GM19467 (cell line): ENCODE measurements at regions not wholly inside any gene's neighbourhood (a gene's known extent, or its start where the extent isn't known, plus 50 kb on each side); places are given as distances from the start of the nearest gene placed in this dataset.
"Not testable (repeated sequence)": the region's sequence is repeated elsewhere in the genome, so short reads cannot be mapped to it uniquely, and the experiment has no call there.

Experiments used
- ATAC-seq: cut with Tn5 transposase; IDR thresholded peaks from one replicate; pipeline ENCODE4 v1.9.1; 2021; ENCODE audit warnings: mild to moderate bottlenecking, moderate library complexity; ENCODE audit not compliant: unreplicated experiment

DNA sequence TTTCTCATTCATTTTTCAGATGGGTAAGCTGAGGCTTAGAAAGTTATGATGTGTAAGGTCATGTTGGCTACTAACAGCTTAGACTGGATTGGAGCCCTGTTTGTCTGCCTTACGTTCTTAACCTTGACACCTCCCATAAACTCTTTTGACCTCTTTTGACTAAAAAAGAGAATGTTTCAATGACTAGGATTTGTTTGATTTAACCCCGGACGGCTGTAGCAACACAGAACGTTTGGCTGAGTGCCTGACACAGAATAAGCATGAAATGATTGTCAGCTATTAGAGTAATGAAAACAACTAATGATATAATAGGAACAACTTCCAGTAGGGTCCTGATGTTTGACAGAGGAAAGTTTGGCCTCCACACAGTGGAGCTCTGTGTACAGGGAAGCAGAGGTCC is 83.3 kb upstream of the PDZD8 start:
- no peak for ATAC-seq

GRCh38 chr10:117457932-117458331 is 82.7 kb upstream of the PDZD8 start:
- no peak for ATAC-seq

- ATAC-seq, result no peak
Measured at GRCh38 chr10:117457071-117457810, 82.0 kb upstream of the PDZD8 start.

DNA sequence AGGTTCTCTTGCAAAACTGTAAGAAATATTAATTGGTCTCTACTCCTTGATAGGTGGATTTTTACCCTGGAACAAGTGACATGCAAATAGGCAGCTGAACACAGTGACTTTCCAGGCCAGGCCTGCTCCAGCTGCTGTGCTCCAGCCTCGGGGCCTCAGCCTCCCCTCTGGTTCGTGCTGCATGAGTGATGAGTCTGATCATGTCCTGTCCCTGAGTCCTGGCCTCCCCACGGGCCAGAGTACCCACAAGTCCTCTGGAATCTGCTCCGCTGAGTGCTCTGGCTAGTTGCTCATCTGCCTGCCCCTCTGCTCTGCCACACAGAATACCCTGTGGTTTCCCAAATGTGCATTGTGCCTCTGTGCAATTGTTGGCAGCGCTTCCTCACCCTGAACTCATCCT is 80.1 kb upstream of the PDZD8 start:
- ATAC-seq, result no peak

GRCh38 chr10:117454502-117454901 is 79.3 kb upstream of the PDZD8 start:
- ATAC-seq, result no peak

- not testable (repeated sequence) for ATAC-seq
Measured at GRCh38 chr10:117453484-117453883, 78.2 kb upstream of the PDZD8 start.

- ATAC-seq, result no peak
Measured at GRCh38 chr10:117450940-117451339, 75.7 kb upstream of the PDZD8 start.

GRCh38 chr10:117449636-117450035 is 74.4 kb upstream of the PDZD8 start:
- ATAC-seq, result no peak

DNA sequence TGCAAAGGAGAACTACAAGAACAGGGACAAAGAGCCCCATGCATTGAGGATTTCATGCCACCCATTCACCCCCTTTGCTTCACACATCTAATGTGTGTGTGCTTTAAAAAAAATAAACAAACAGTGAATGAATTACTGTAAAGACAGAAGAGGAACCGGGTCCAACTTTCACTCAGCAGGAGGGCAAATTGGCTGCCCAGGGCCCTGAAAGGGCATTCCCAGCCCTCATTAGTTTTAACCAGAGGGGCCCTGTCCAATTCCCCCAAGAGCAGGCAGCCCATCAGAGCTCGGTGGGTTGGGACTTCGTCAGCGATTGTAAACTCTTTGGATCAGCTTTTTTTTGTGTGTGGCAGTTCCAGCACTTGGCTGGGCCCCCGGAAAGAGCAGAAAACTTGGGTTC is 73.6 kb upstream of the PDZD8 start:
- ATAC-seq, result no peak

- ATAC-seq, result no peak
Measured at GRCh38 chr10:117445992-117446391, 70.8 kb upstream of the PDZD8 start.

- no peak for ATAC-seq
Measured at GRCh38 chr10:117444497-117445040, 69.3 kb upstream of the PDZD8 start.

DNA sequence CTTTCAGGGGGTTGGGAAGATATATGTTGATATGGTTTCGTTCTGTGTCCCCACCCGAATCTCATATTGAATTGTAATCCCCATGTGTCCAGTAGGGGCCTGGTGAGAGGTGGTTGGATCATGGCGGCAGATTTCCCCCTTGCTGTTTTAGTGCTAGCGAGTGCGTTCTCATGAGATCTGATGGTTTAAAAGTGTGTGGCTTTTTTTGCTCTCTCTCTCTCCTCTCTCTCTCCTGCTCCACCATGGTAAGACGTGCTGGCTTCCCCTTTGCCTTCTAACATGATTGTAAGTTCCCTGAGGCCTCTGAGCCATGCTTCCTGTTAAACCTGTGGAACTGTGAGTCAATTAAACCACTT is 68.4 kb upstream of the PDZD8 start:
- no peak for ATAC-seq

DNA sequence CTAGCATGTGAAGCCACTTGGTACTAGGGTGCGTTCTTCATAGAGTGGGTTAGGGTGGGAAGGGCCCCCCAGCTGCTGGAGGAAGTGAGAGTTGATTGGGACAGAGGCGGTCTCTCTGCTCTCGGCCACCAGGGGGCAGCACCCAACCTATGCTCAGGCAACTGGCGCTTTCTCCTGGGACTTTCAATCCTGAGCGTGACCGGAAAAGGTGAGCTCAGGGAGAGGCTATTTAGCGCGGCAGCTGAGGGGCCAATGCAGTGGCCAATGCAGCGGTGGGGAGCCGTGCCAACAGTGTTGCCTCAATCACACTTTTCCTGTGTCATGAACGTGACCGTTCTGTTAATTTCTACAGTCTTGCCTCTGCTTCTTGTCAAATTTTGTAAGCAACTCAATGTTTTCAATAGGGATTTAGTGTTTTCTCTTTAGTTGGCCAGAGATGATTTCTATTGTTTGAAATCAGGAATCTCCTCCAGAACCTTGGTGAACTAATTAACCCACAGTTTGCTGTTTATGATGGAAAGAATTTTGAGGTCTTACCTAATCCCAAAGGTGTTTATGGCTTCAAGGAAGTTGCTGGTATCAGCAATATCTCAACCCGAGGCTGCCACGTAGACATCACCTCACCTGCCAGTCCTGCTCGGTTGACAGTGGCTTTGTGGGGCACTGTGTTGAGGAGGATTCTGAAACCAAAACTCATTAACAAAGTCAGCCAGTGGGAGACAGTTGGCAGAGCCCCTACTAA is 67.9 kb upstream of the PDZD8 start:
- ATAC-seq, result peak; percentile 67

DNA sequence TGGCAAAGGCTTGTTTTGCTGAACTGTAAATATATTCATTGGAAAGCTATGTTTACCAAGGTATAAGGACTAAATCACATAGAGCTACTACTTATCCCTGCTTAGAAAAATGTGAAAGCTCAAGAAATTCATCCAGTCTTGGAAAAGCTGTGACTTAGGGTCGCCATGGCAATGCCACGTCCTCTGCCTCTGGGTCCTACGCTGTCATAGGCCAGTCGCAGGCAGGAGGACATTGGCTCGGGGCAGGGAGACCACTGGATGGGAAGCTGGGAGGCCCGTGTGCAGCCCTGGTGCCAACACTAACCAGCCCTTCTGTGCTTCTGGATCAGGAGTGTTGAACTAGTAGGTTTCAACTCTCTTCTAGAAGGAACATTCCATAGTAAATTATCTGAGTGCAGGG is 67.3 kb upstream of the PDZD8 start:
- no peak for ATAC-seq

- ATAC-seq, result peak; percentile 75
Measured at GRCh38 chr10:117441812-117442443, 66.7 kb upstream of the PDZD8 start.

- ATAC-seq, result peak; percentile 11
Measured at GRCh38 chr10:117441361-117441760, 66.1 kb upstream of the PDZD8 start.

DNA sequence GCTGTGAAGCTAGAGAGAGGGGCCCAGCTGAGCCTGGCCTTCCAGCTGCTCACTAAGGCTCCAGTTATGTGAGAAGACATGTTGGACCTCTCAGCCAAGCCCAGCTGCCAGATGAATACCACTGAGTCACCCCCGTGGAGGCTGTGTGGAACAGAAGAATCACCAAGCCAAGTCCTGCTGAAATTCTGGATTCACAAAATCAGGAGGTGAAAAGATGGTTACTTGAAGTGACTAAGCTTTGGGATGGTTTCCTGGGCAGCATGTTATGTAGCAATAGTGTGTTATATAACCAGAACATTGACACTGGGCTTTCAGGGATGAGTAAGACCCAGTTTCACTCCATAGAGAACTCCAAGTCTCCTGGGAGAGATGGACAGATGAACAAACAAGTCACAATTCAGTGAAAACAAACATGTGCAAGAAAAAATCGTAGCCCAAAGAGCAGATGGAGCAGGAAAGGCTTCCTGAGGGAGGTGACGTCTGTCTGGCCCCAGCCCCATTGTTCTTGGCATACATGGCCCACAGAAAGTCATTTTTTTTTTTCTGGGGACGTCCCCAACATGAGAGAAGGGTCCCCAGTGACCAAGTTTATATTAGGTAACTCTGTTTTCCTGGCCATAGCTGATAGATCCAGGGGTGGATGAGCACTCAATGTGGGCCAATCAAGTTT is 64.1 kb upstream of the PDZD8 start:
- no peak for ATAC-seq

- no peak for ATAC-seq
Measured at GRCh38 chr10:117432866-117433265, 57.6 kb upstream of the PDZD8 start.

DNA sequence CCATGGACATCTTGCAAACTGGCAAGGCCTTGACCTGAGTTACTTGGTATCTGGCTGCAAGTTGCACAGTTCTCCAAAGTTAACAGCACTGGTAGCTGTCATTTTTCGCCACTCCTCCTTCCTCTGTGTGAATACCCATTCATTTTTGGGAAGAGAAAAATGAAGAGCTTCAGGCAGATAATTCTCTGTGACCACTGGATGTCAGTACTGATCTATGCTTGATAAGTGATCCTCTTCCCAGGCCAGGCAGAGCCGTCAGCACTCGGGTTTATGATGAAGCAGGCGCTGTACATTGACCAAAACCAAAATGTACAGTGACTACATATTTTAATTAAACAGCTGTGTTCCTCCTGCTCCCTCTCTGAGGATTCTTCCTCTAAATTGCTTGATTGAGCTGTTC is 55.9 kb upstream of the PDZD8 start:
- no peak for ATAC-seq

GRCh38 chr10:117430535-117430934 is 55.3 kb upstream of the PDZD8 start:
- not testable (repeated sequence) for ATAC-seq

DNA sequence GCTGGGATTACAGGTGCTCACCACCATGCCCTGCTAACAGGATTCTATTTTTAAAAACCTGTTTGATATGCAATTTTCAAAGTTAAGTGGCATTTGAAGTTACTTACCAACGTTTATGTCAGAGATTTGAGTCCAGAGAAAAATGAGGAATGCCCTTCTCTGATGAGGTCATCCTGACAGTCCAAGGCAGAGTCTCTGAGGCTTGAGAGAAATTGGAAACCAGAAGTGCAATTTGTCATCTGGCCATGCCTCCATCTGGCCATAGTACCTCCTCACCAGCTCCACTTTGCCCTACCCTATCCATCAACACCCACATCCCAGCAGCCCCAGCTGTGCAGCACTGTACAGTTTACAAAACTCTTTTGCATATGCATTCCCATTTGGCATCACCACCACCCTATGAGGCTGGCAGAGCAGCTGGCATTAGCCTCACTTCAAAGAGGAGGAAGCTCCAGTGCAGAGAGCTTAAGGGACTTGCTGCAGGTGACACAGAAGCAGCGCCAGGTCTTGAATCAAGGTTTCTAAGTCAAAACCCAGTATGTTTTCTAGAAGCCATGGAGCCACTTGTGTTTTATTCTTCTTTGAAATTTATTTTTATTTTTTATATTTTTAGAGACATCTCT is 54.5 kb upstream of the PDZD8 start:
- ATAC-seq, result no peak
